BLaER1 treated with 17β-estradiol and CSF1 and Interleukin-3, amounts not matched to agents 10 nM and 100 nM (cell line): ENCODE measurements at regions not wholly inside any gene's neighbourhood (a gene's known extent, or its start where the extent isn't known, plus 50 kb on each side); places are given as distances from the start of the nearest gene placed in this dataset.
A peak's percentile ranks its signal among the peaks of the same experiment; 100 is the strongest.

ENCODE experiments used
- H3K27ac ChIP-seq, 11 experiments: shearing (Covaris generic); formaldehyde crosslinking; 2 replicates each; pipeline ENCODE4 v1.8.1; 2022
- H3K27me3 ChIP-seq, 11 experiments: shearing (Covaris generic); formaldehyde crosslinking; 2 replicates each; pipeline ENCODE4 v1.8.1; 2022
- H3K36me3 ChIP-seq, 11 experiments: shearing (Covaris generic); formaldehyde crosslinking; 2 replicates each; pipeline ENCODE4 v1.8.1; 2022
- H3K4me1 ChIP-seq, 10 experiments: shearing (Covaris generic); formaldehyde crosslinking; 2 replicates each; pipeline ENCODE4 v1.8.1; 2022
- H3K4me2 ChIP-seq, 11 experiments: shearing (Covaris generic); formaldehyde crosslinking; 2 replicates each; pipeline ENCODE4 v1.8.1; 2022
- H3K4me3 ChIP-seq, 10 experiments: shearing (Covaris generic); formaldehyde crosslinking; 2 replicates each; pipeline ENCODE4 v1.8.1; 2022
- H3K9ac ChIP-seq, 11 experiments: shearing (Covaris generic); formaldehyde crosslinking; 2 replicates each; pipeline ENCODE4 v1.8.1; 2022
- H3K9me3 ChIP-seq, 11 experiments: shearing (Covaris generic); formaldehyde crosslinking; replicated peaks in 1 of 11; 2 replicates each; pipeline ENCODE4 v1.8.1; 2022
- H4K20me1 ChIP-seq, 11 experiments: shearing (Covaris generic); formaldehyde crosslinking; 2 replicates each; pipeline ENCODE4 v1.8.1; 2022
- Cebpa-rat ChIP-seq, 11 experiments: shearing (Covaris generic); IDR thresholded peaks; 2 replicates each; pipeline ENCODE4 v1.8.1; 2022

- H3K36me3 ChIP-seq, result peaks cover 0 to 3% (median 0%) of the 10 kb centered on the region in 11 experiments; a peak in 1 of 22 replicates
- peak overlapping the region in 10 of 11 experiments; percentile 16 to 87 (median 65); a peak in 17 of 22 replicates for H3K4me2 ChIP-seq
- H3K4me1 ChIP-seq, result peaks cover 4 to 24% (median 17%) of the 10 kb centered on the region in 10 experiments; a peak in 18 of 20 replicates
- no peak for TF ChIP-seq Cebpa-rat (IDR thresholded peaks at IDR 0.05)
- H3K27me3 ChIP-seq, result no peaks in the 10 kb centered on the region
- H3K4me3 ChIP-seq, result no peak overlapping the region
- peak overlapping the region in 1 of 11 experiments; percentile 7; a peak in 1 of 22 replicates for H3K27ac ChIP-seq
- peak overlapping the region in 2 of 11 experiments; percentile 12 to 36; a peak in 1 of 22 replicates for H3K9ac ChIP-seq
- peaks cover 36 to 47% (median 41%) of the 10 kb centered on the region in 11 experiments for H3K9me3 ChIP-seq
- H4K20me1 ChIP-seq, result no peaks in the 10 kb centered on the region
Measured at GRCh38 chr14:104239861-104240301, 101.5 kb downstream of the KIF26A start.

GRCh38 chr14:104240434-104241157, 102.2 kb downstream of the KIF26A start:
- H3K27ac ChIP-seq, result no peak overlapping the region
- no peaks in the 10 kb centered on the region for H4K20me1 ChIP-seq
- H3K4me1 ChIP-seq, result peaks cover 4 to 22% (median 17%) of the 10 kb centered on the region in 10 experiments; a peak in 18 of 20 replicates
- H3K36me3 ChIP-seq, result 0 out of 22 replicates have a peak, but pooled peaks cover 0 to 4% (median 0%) of the 10 kb centered on the region in 11 experiments
- TF ChIP-seq Cebpa-rat (IDR thresholded peaks at IDR 0.05), result no peak
- 0 out of 22 replicates have a peak overlapping the region, but pooled peaks of 1 of the 11 experiments have one; percentile 36 for H3K9ac ChIP-seq
- peak overlapping the region in 10 of 11 experiments; percentile 16 to 87 (median 65); a peak in 18 of 22 replicates for H3K4me2 ChIP-seq
- H3K4me3 ChIP-seq, result no peak overlapping the region
- no peaks in the 10 kb centered on the region for H3K27me3 ChIP-seq
- peaks cover 36 to 47% (median 42%) of the 10 kb centered on the region in 11 experiments for H3K9me3 ChIP-seq

GRCh38 chr14:104243200-104243599, 104.8 kb downstream of the KIF26A start:
- Histone ChIP-seq H3K9ac (no peak overlapping the region), H3K4me3 (no peak overlapping the region), H3K27ac (no peak overlapping the region), H3K27me3 (no peaks in the 10 kb centered on the region), H3K4me1 (peaks cover 4 to 21% (median 17%) of the 10 kb centered on the region in 10 experiments; a peak in 18 of 20 replicates), H4K20me1 (no peaks in the 10 kb centered on the region), H3K36me3 (0 out of 22 replicates have a peak, but pooled peaks cover 0 to 5% (median 0%) of the 10 kb centered on the region in 11 experiments), H3K9me3 (peaks cover 19 to 31% (median 26%) of the 10 kb centered on the region in 11 experiments), H3K4me2 (no peak overlapping the region)
- no peak for TF ChIP-seq Cebpa-rat (IDR thresholded peaks at IDR 0.05)

- Histone ChIP-seq H3K4me3 (no peak overlapping the region), H3K36me3 (0 out of 22 replicates have a peak, but pooled peaks cover 0 to 5% (median 0%) of the 10 kb centered on the region in 11 experiments), H4K20me1 (no peaks in the 10 kb centered on the region; a peak in 1 of 22 replicates), H3K9me3 (peaks cover 19 to 28% (median 25%) of the 10 kb centered on the region in 11 experiments), H3K9ac (no peak overlapping the region), H3K27me3 (no peaks in the 10 kb centered on the region), H3K4me2 (no peak overlapping the region), H3K27ac (no peak overlapping the region), H3K4me1 (peaks cover 4 to 16% (median 15%) of the 10 kb centered on the region in 10 experiments; a peak in 18 of 20 replicates)
- TF ChIP-seq Cebpa-rat (IDR thresholded peaks at IDR 0.05), result no peak
Measured at GRCh38 chr14:104244221-104245011, 106.0 kb downstream of the KIF26A start.

DNA sequence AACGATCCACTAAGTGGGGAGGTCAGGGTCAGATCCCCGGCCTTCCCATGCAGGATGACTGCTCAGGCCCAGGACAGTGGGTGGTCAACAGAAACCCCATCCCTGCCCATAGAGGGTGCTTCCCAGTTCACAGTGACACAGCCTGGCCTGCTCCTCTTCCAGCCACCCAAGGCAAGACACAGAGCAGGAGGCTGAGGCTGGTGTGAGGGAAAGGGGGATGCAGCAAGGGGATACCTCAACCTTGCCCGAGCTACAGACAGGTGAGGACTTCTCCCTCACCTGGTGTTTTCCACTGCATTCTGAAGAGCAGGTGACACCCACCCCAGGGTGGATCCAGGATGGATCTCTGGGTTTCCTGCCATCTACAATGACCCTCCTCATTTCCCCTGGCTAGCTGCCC, 106.7 kb downstream of the KIF26A start:
- Histone ChIP-seq H3K9ac (no peak overlapping the region), H3K27ac (no peak overlapping the region), H3K4me1 (peaks cover 2 to 9% (median 8%) of the 10 kb centered on the region in 10 experiments; a peak in 18 of 20 replicates), H3K9me3 (peaks cover 19 to 28% (median 25%) of the 10 kb centered on the region in 11 experiments), H3K36me3 (0 out of 22 replicates have a peak, but pooled peaks cover 0 to 5% (median 0%) of the 10 kb centered on the region in 11 experiments), H3K27me3 (no peaks in the 10 kb centered on the region), H3K4me2 (no peak overlapping the region), H3K4me3 (no peak overlapping the region), H4K20me1 (no peaks in the 10 kb centered on the region; a peak in 1 of 22 replicates)
- TF ChIP-seq Cebpa-rat (IDR thresholded peaks at IDR 0.05), result no peak

GRCh38 chr14:104245723-104246122, 107.3 kb downstream of the KIF26A start:
- H3K9ac ChIP-seq, result no peak overlapping the region
- H3K27me3 ChIP-seq, result no peaks in the 10 kb centered on the region
- H3K27ac ChIP-seq, result no peak overlapping the region
- H3K9me3 ChIP-seq, result peaks cover 19 to 29% (median 25%) of the 10 kb centered on the region in 11 experiments
- H3K4me3 ChIP-seq, result no peak overlapping the region
- H4K20me1 ChIP-seq, result no peaks in the 10 kb centered on the region; a peak in 1 of 22 replicates
- H3K4me1 ChIP-seq, result peaks cover 0 to 3% (median 2%) of the 10 kb centered on the region in 10 experiments; a peak in 14 of 20 replicates
- H3K4me2 ChIP-seq, result no peak overlapping the region
- H3K36me3 ChIP-seq, result 0 out of 22 replicates have a peak, but pooled peaks cover 0 to 5% (median 0%) of the 10 kb centered on the region in 11 experiments
- TF ChIP-seq Cebpa-rat (IDR thresholded peaks at IDR 0.05), result no peak

GRCh38 chr14:104246401-104247335, 108.3 kb downstream of the KIF26A start:
- no peak overlapping the region for H3K9ac ChIP-seq
- no peak overlapping the region for H3K27ac ChIP-seq
- H3K36me3 ChIP-seq, result 0 out of 22 replicates have a peak, but pooled peaks cover 0 to 5% (median 0%) of the 10 kb centered on the region in 11 experiments
- no peak overlapping the region for H3K4me3 ChIP-seq
- no peak overlapping the region for H3K4me2 ChIP-seq
- H3K9me3 ChIP-seq, result peaks cover 19 to 30% (median 25%) of the 10 kb centered on the region in 11 experiments
- TF ChIP-seq Cebpa-rat (IDR thresholded peaks at IDR 0.05), result no peak
- H3K4me1 ChIP-seq, result no peaks in the 10 kb centered on the region
- no peaks in the 10 kb centered on the region for H3K27me3 ChIP-seq
- no peaks in the 10 kb centered on the region; a peak in 1 of 22 replicates for H4K20me1 ChIP-seq
